OCI-LY3 (cell line): ENCODE measurements at regions not wholly inside any gene's neighbourhood (a gene's known extent, or its start where the extent isn't known, plus 50 kb on each side); places are given as distances from the start of the nearest gene placed in this dataset.

Experiments used
- CTCF ChIP-seq: fragments of 200-600, 300-600 bp; sonication (generic); IDR thresholded peaks from 2 replicates; pipeline ENCODE4 v1.5.1; 2014; ENCODE audit warnings: antibody characterized with exemption, low read length, low read depth
- EZH2phosphoT487 ChIP-seq: fragments of 200-600 bp; shearing (Covaris generic); IDR thresholded peaks from 2 replicates; pipeline ENCODE4 v1.6.1; 2018; ENCODE audit warnings: antibody characterized with exemption, mixed run types, low read depth

GRCh38 chr12:54723379-54724256 lies 75.5 kb upstream of the DCD start:
- TF ChIP-seq CTCF (peak; percentile 62), EZH2phosphoT487 (no peak)
